ENCODE measurements at regions not wholly inside any gene's neighbourhood (a gene's known extent, or its start where the extent isn't known, plus 50 kb on each side); places are given as distances from the start of the nearest gene placed in this dataset.

DNA sequence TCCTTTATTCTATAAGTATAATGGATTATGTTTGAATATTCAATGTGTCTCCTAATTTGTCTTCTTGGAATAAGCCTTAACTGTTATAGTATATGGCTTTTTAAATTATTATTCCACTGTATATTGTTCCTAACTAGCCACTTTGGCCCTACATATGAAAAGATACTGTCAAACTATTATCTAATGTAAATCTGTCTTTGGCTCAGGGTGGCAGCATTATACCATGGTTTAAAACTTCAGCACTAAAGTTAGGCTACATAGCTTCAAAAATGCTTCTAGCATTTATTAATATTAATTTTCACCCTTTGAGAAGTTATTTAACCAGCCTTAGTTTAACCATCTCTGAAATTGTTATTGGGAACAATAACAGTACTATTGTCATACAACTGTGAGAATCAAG, 543.1 kb upstream of the MBL2 start:
- TF ChIP-seq, protein P1, sequence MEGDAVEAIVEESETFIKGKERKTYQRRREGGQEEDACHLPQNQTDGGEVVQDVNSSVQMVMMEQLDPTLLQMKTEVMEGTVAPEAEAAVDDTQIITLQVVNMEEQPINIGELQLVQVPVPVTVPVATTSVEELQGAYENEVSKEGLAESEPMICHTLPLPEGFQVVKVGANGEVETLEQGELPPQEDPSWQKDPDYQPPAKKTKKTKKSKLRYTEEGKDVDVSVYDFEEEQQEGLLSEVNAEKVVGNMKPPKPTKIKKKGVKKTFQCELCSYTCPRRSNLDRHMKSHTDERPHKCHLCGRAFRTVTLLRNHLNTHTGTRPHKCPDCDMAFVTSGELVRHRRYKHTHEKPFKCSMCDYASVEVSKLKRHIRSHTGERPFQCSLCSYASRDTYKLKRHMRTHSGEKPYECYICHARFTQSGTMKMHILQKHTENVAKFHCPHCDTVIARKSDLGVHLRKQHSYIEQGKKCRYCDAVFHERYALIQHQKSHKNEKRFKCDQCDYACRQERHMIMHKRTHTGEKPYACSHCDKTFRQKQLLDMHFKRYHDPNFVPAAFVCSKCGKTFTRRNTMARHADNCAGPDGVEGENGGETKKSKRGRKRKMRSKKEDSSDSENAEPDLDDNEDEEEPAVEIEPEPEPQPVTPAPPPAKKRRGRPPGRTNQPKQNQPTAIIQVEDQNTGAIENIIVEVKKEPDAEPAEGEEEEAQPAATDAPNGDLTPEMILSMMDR (IDR thresholded peaks at IDR 0.05; ENCODE audit: borderline replicate concordance, extremely low read depth, low read length, poor library complexity, severe bottlenecking) = no peak
- no peak for TF ChIP-seq EZH2 (IDR thresholded peaks at IDR 0.05; ENCODE audit: borderline replicate concordance, low read depth, low read length, severe bottlenecking)
